ENCODE measurements at regions not wholly inside any gene's neighbourhood (a gene's known extent, or its start where the extent isn't known, plus 50 kb on each side); places are given as distances from the start of the nearest gene placed in this dataset.

DNA sequence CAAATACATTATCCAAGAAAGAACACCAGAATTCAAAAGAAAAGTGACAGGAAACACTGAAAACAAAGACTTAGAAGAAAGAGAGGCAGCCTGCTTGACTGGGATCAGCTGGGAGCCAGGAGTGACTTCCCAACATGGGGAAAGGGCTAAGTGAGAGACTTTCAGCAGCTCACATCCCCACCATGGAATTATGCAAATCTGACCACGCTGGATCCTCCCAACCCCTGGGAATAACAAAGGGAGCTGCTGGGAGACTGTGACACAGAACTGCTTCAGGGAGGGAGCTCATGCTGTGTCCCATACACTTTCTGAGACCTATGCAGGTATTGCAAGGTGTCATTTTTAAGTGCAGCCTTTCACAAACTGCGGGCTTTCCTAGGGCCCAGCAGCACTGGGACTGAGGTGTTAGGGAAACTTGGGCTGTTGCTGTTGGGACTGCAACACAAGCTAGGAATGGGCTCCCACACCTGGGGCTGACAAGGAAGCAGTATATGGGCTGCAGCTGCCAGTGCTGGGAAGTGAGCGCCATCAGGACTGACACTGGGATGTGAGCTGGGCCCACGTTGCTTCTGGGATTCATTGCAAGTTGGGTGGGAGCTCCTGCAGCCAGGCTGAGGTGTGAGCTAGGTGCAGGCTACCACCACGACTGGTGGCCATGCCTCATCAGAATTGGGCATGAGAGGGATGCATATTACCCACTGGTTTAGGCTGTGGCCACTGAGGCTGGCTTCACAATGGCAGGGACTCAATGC lies 139.1 kb downstream of the KDR start:
- no peak for TF ChIP-seq CEBPB (IDR thresholded peaks at IDR 0.05)
- no peak for TF ChIP-seq REST (IDR thresholded peaks at IDR 0.05; ENCODE audit: low read depth)

Measured in Ishikawa (cell line).